NCI-H2029 (cell line): ENCODE measurements at regions not wholly inside any gene's neighbourhood (a gene's known extent, or its start where the extent isn't known, plus 50 kb on each side); places are given as distances from the start of the nearest gene placed in this dataset.

ENCODE experiments used
- DNase-seq: peaks from one replicate; lab custom pipeline; 2025; lab: John Stamatoyannopoulos, UW

- no peak for DNase-seq
These were observed 283.2 kb upstream of the STT3B start for GRCh38 chr3:31249545-31249944.

- DNase-seq, result no peak
These were observed 282.5 kb upstream of the STT3B start for GRCh38 chr3:31250116-31250777.

- no peak for DNase-seq
These were observed 281.6 kb upstream of the STT3B start for GRCh38 chr3:31251083-31251482.

GRCh38 chr3:31252216-31253185 is 280.2 kb upstream of the STT3B start:
- no peak for DNase-seq

GRCh38 chr3:31253782-31254181 is 278.9 kb upstream of the STT3B start:
- DNase-seq, result no peak

GRCh38 chr3:31254483-31254882 is 278.2 kb upstream of the STT3B start:
- peak; percentile 36 for DNase-seq

- DNase-seq, result no peak
These were observed 277.6 kb upstream of the STT3B start for GRCh38 chr3:31255007-31255581.

- DNase-seq, result no peak
These were observed 270.5 kb upstream of the STT3B start for GRCh38 chr3:31262201-31262600.

GRCh38 chr3:31263897-31264296 is 268.8 kb upstream of the STT3B start:
- DNase-seq, result no peak

- DNase-seq, result no peak
These were observed 266.9 kb upstream of the STT3B start for GRCh38 chr3:31265646-31266428.

GRCh38 chr3:31268868-31269267 is 263.9 kb upstream of the STT3B start:
- no peak for DNase-seq

GRCh38 chr3:31270010-31270409 is 262.7 kb upstream of the STT3B start:
- no peak for DNase-seq

GRCh38 chr3:31274326-31275024 is 258.2 kb upstream of the STT3B start:
- no peak for DNase-seq

- no peak for DNase-seq
These were observed 257.6 kb upstream of the STT3B start for GRCh38 chr3:31275038-31275572.

GRCh38 chr3:31275583-31275982 is 257.1 kb upstream of the STT3B start:
- DNase-seq, result no peak

GRCh38 chr3:31277582-31277981 is 255.1 kb upstream of the STT3B start:
- no peak for DNase-seq

GRCh38 chr3:31278532-31278931 is 254.2 kb upstream of the STT3B start:
- DNase-seq, result no peak

- DNase-seq, result no peak
These were observed 247.9 kb upstream of the STT3B start for GRCh38 chr3:31284776-31285175.

GRCh38 chr3:31285833-31286486 is 246.8 kb upstream of the STT3B start:
- no peak for DNase-seq

GRCh38 chr3:31288224-31288623 is 244.5 kb upstream of the STT3B start:
- no peak for DNase-seq

GRCh38 chr3:31288641-31289100 is 244.1 kb upstream of the STT3B start:
- DNase-seq, result no peak
